SK-N-SH (cell line): ENCODE measurements at regions not wholly inside any gene's neighbourhood (a gene's known extent, or its start where the extent isn't known, plus 50 kb on each side); places are given as distances from the start of the nearest gene placed in this dataset.

ENCODE experiments used
- CTCF ChIA-PET: fragments of 300-600, 350-600 bp; formaldehyde crosslinking; extraction: SDS; loops from one replicate; lab custom pipeline; 2021; lab: Yijun Ruan, JAX
- POLR2A ChIA-PET: fragments of 350-600 bp; sonication (Branson Sonifier 250); formaldehyde crosslinking; extraction: SDS; loops from one replicate; lab custom pipeline; 2020; ENCODE audit warnings: antibody characterized with exemption, inconsistent platforms; lab: Yijun Ruan, JAX
- DNase-seq: peaks from one replicate; pipeline ENCODE4 v3.0.0; 2012
- H2AFZ ChIP-seq: fragments of 200-600 bp; sonication (generic); 2 replicates; pipeline ENCODE4 v1.8.1; 2016; ENCODE audit warnings: antibody characterized with exemption, mild to moderate bottlenecking, low read depth
- H3F3A ChIP-seq: fragments of 200-600 bp; sonication (generic); replicated peaks from 2 replicates; pipeline ENCODE3; 2016; ENCODE audit warnings: antibody characterized with exemption, mild to moderate bottlenecking; ENCODE audit not compliant: insufficient read depth
- H3K27ac ChIP-seq, 2 experiments: fragments of 200-500 bp in 1 of 2; fragments of 200-600 bp in 1 of 2; sonication (Bioruptor generic) in 1 of 2; sonication (generic), shearing (Covaris generic) in 1 of 2; 2 replicates each; pipeline versions ENCODE4 v1.5.1 to v1.6.1; 2014 to 2016; ENCODE audit warnings: low read depth in 2 of 2, inconsistent platforms in 1 of 2, low read length in 1 of 2, mild to moderate bottlenecking in 1 of 2, mixed read lengths in 1 of 2
- H3K27me3 ChIP-seq: fragments of 200-600 bp; sonication (generic), shearing (Covaris generic); 2 replicates; pipeline ENCODE4 v1.6.1; 2016; ENCODE audit warnings: mixed run types; ENCODE audit not compliant: insufficient read depth
- H3K36me3 ChIP-seq, 2 experiments: fragments of 200-500 bp in 1 of 2; fragments of 200-600 bp in 1 of 2; sonication (Bioruptor generic) in 1 of 2; sonication (generic) in 1 of 2; replicated peaks in 1 of 2; 2 replicates each; pipeline versions ENCODE3 to v1.5.1; 2014 to 2016; ENCODE audit warnings: low read length in 1 of 2, mild to moderate bottlenecking in 1 of 2; ENCODE audit not compliant: insufficient read depth in 2 of 2, control insufficient read depth in 1 of 2
- H3K4me1 ChIP-seq, 2 experiments: fragments of 200-500 bp in 1 of 2; fragments of 200-600 bp in 1 of 2; sonication (Bioruptor generic) in 1 of 2; sonication (generic), shearing (Covaris generic) in 1 of 2; 2 replicates each; pipeline versions ENCODE4 v1.5.1 to v1.6.1; 2014 to 2016; ENCODE audit warnings: low read depth in 1 of 2, low read length in 1 of 2, mixed run types in 1 of 2; ENCODE audit not compliant: insufficient read depth in 2 of 2, control insufficient read depth in 1 of 2
- H3K4me2 ChIP-seq: fragments of 200-600 bp; sonication (generic), shearing (Covaris generic); 2 replicates; pipeline ENCODE4 v1.6.1; 2017; ENCODE audit warnings: mixed run types
- H3K4me3 ChIP-seq, 2 experiments: fragments of 200-500 bp in 1 of 2; fragments of 200-600 bp in 1 of 2; sonication (Bioruptor generic) in 1 of 2; sonication (generic), shearing (Covaris generic) in 1 of 2; 2 replicates each; pipeline versions ENCODE4 v1.5.1 to v1.8.1; 2014 to 2016; ENCODE audit warnings: low read depth in 2 of 2, inconsistent platforms in 1 of 2, low read length in 1 of 2, mild to moderate bottlenecking in 1 of 2, mixed read lengths in 1 of 2, moderate library complexity in 1 of 2
- H3K79me2 ChIP-seq: fragments of 200-600 bp; sonication (generic); 2 replicates; pipeline ENCODE4 v1.8.1; 2017; ENCODE audit warnings: mild to moderate bottlenecking; ENCODE audit not compliant: insufficient read depth
- H3K9ac ChIP-seq: fragments of 200-600 bp; sonication (generic); 2 replicates; pipeline ENCODE4 v1.6.1; 2017; ENCODE audit warnings: mixed run types
- H3K9me2 ChIP-seq: fragments of 200-600 bp; sonication (generic); 2 replicates; pipeline ENCODE4 v1.6.1; 2017; ENCODE audit warnings: mixed run types
- H3K9me3 ChIP-seq: fragments of 200-600 bp; sonication (generic); 2 replicates; pipeline ENCODE4 v1.6.1; 2017; ENCODE audit warnings: mixed run types, mild to moderate bottlenecking, moderate library complexity
- H4K20me1 ChIP-seq: fragments of 200-600 bp; sonication (generic); 2 replicates; pipeline ENCODE4 v1.6.1; 2017; ENCODE audit warnings: mild to moderate bottlenecking, mixed run types; ENCODE audit not compliant: insufficient read depth
- CHD2 ChIP-seq: fragments of 150-350 bp; IDR thresholded peaks from 2 replicates; pipeline ENCODE4 v1.6.1; 2018; ENCODE audit warnings: low read length; ENCODE audit not compliant: partially characterized antibody
- EZH2phosphoT487 ChIP-seq: fragments of 200-600 bp; sonication (generic); IDR thresholded peaks from 2 replicates; pipeline ENCODE4 v1.6.1; 2017; ENCODE audit warnings: low read depth, mixed run types, mild to moderate bottlenecking, antibody characterized with exemption, moderate library complexity, borderline replicate concordance
- FOSL2 ChIP-seq: IDR thresholded peaks from 2 replicates; pipeline ENCODE4 v1.4.0; 2012; ENCODE audit warnings: low read depth, mild to moderate bottlenecking, moderate library complexity, borderline replicate concordance
- FOXJ3 ChIP-seq: sonication (generic); formaldehyde crosslinking; IDR thresholded peaks from 2 replicates; pipeline ENCODE4 v1.5.1; 2020; ENCODE audit warnings: mild to moderate bottlenecking, missing genetic modification reagents
- GATA2 ChIP-seq: sonication (generic); formaldehyde crosslinking; IDR thresholded peaks from 2 replicates; pipeline ENCODE4 v1.5.0; 2020; ENCODE audit warnings: mild to moderate bottlenecking, missing genetic modification reagents
- MEF2A ChIP-seq: IDR thresholded peaks from 2 replicates; pipeline ENCODE4 v1.4.0; 2012; ENCODE audit warnings: low read depth, borderline replicate concordance
- MXI1 ChIP-seq: IDR thresholded peaks from 2 replicates; pipeline ENCODE4 v1.6.1; 2012; ENCODE audit warnings: mild to moderate bottlenecking, low read depth, low read length, improper control_type of control experiment
- RFX5 ChIP-seq: IDR thresholded peaks from 2 replicates; pipeline ENCODE4 v1.6.1; 2012; ENCODE audit warnings: mild to moderate bottlenecking, improper control_type of control experiment, low read length
- RXRA ChIP-seq: IDR thresholded peaks from 2 replicates; pipeline ENCODE4 v1.4.0; 2012; ENCODE audit warnings: low read depth, mild to moderate bottlenecking, borderline replicate concordance
- SIN3A ChIP-seq: IDR thresholded peaks from 2 replicates; pipeline ENCODE4 v1.6.1; 2012; ENCODE audit warnings: low read depth, mild to moderate bottlenecking, low read length, moderate library complexity, borderline replicate concordance
- TCF12 ChIP-seq: IDR thresholded peaks from 2 replicates; pipeline ENCODE4 v1.4.0; 2012
- TEAD4 ChIP-seq: IDR thresholded peaks from 2 replicates; pipeline ENCODE4 v1.4.0; 2012; ENCODE audit warnings: mild to moderate bottlenecking, borderline replicate concordance; ENCODE audit not compliant: insufficient read depth
- YY1 ChIP-seq: IDR thresholded peaks from 2 replicates; pipeline ENCODE4 v1.4.0; 2012; ENCODE audit warnings: low read depth, mild to moderate bottlenecking
- TF ChIP-seq, protein P1 (sequence below): IDR thresholded peaks from 2 replicates; pipeline ENCODE4; 2012
- TF ChIP-seq, protein P2 (sequence below): fragments of 200-600 bp; sonication (generic); IDR thresholded peaks from 2 replicates; pipeline ENCODE4 v1.6.1; 2017; ENCODE audit warnings: antibody characterized with exemption, mild to moderate bottlenecking, moderate library complexity
- TF ChIP-seq, protein P3 (sequence below): IDR thresholded peaks from 2 replicates; pipeline ENCODE4 v1.4.0; 2012; ENCODE audit warnings: low read depth, borderline replicate concordance
- TF ChIP-seq, protein P4 (sequence below): fragments of 150-350 bp; IDR thresholded peaks from 2 replicates; pipeline ENCODE4 v1.6.1; 2017; ENCODE audit warnings: antibody characterized with exemption, low read length, low read depth, borderline replicate concordance

DNA sequence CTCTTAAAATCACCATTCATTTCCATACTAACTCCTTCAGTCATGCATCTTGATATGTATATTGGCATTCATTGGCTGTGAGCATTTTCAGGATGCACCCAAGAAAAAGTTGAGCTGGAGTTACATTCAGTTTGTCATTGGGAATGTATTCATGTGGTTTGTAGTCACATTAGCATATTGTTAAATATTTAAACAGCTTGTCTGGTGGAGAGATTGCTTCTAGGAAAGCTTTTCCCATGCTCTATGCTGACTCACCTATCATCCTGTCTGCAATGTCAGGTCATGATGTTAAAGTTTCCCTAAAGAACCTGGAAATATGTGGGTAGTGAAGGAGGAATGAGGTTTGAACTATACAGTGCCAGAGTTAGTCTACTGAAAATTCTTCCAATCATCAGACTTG is 583.6 kb downstream of the GALC start:
- H3K79me2 ChIP-seq, result no peaks in the 10 kb centered on the region
- H3F3A ChIP-seq, result no peaks in the 10 kb centered on the region
- no peaks in the 10 kb centered on the region for H3K9me3 ChIP-seq
- no peak overlapping the region for H3K4me2 ChIP-seq
- TF ChIP-seq FOSL2, result no peak
- TF ChIP-seq EZH2phosphoT487, result no peak
- TF ChIP-seq, protein P1, sequence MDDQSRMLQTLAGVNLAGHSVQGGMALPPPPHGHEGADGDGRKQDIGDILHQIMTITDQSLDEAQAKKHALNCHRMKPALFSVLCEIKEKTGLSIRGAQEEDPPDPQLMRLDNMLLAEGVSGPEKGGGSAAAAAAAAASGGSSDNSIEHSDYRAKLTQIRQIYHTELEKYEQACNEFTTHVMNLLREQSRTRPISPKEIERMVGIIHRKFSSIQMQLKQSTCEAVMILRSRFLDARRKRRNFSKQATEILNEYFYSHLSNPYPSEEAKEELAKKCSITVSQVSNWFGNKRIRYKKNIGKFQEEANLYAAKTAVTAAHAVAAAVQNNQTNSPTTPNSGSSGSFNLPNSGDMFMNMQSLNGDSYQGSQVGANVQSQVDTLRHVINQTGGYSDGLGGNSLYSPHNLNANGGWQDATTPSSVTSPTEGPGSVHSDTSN, result no peak
- TF ChIP-seq MXI1, result no peak
- TF ChIP-seq, protein P2, sequence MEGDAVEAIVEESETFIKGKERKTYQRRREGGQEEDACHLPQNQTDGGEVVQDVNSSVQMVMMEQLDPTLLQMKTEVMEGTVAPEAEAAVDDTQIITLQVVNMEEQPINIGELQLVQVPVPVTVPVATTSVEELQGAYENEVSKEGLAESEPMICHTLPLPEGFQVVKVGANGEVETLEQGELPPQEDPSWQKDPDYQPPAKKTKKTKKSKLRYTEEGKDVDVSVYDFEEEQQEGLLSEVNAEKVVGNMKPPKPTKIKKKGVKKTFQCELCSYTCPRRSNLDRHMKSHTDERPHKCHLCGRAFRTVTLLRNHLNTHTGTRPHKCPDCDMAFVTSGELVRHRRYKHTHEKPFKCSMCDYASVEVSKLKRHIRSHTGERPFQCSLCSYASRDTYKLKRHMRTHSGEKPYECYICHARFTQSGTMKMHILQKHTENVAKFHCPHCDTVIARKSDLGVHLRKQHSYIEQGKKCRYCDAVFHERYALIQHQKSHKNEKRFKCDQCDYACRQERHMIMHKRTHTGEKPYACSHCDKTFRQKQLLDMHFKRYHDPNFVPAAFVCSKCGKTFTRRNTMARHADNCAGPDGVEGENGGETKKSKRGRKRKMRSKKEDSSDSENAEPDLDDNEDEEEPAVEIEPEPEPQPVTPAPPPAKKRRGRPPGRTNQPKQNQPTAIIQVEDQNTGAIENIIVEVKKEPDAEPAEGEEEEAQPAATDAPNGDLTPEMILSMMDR, result no peak
- TF ChIP-seq CHD2, result no peak
- TF ChIP-seq, protein P3, sequence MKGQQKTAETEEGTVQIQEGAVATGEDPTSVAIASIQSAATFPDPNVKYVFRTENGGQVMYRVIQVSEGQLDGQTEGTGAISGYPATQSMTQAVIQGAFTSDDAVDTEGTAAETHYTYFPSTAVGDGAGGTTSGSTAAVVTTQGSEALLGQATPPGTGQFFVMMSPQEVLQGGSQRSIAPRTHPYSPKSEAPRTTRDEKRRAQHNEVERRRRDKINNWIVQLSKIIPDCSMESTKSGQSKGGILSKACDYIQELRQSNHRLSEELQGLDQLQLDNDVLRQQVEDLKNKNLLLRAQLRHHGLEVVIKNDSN, result no peak
- TF ChIP-seq, protein P4, sequence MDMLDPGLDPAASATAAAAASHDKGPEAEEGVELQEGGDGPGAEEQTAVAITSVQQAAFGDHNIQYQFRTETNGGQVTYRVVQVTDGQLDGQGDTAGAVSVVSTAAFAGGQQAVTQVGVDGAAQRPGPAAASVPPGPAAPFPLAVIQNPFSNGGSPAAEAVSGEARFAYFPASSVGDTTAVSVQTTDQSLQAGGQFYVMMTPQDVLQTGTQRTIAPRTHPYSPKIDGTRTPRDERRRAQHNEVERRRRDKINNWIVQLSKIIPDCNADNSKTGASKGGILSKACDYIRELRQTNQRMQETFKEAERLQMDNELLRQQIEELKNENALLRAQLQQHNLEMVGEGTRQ, result no peak
- no peak for TF ChIP-seq FOXJ3 (CRISPR knock-in tag)
- TF ChIP-seq TEAD4, result no peak
- TF ChIP-seq MEF2A, result no peak
- TF ChIP-seq YY1, result no peak
- TF ChIP-seq RFX5, result no peak
- no peak for TF ChIP-seq TCF12
- no peak for TF ChIP-seq RXRA
- no peak for TF ChIP-seq GATA2
- no peak for TF ChIP-seq SIN3A
- no peaks in the 10 kb centered on the region for H3K9me2 ChIP-seq
- H2AFZ ChIP-seq, result no peak overlapping the region
- no peak overlapping the region for H3K4me3 ChIP-seq
- H3K36me3 ChIP-seq, result no peaks in the 10 kb centered on the region
- no peaks in the 10 kb centered on the region for H3K27me3 ChIP-seq
- no peaks in the 10 kb centered on the region for H3K4me1 ChIP-seq
- H3K27ac ChIP-seq, result no peak overlapping the region
- DNase-seq, result no peak
- H4K20me1 ChIP-seq, result no peaks in the 10 kb centered on the region
- CTCF ChIA-PET, result no interaction called here
- H3K9ac ChIP-seq, result no peak overlapping the region
- POLR2A ChIA-PET, result no interaction called here
